GM21528 (cell line): ENCODE measurements at regions not wholly inside any gene's neighbourhood (a gene's known extent, or its start where the extent isn't known, plus 50 kb on each side); places are given as distances from the start of the nearest gene placed in this dataset.
"Not testable (repeated sequence)": the region's sequence is repeated elsewhere in the genome, so short reads cannot be mapped to it uniquely, and the experiment has no call there.

ENCODE experiments used
- ATAC-seq: cut with Tn5 transposase; IDR thresholded peaks from one replicate; pipeline ENCODE4 v1.9.1; 2021; ENCODE audit warnings: mild to moderate bottlenecking, moderate library complexity; ENCODE audit not compliant: unreplicated experiment, low FRiP score

GRCh38 chr6:67812693-67813092 lies 822.4 kb upstream of the ADGRB3 start:
- ATAC-seq = no peak

GRCh38 chr6:67812125-67812524 lies 823.0 kb upstream of the ADGRB3 start:
- ATAC-seq = no peak

GRCh38 chr6:67811239-67812037 lies 823.6 kb upstream of the ADGRB3 start:
- ATAC-seq = no peak

- not testable (repeated sequence) for ATAC-seq
Observed at GRCh38 chr6:67804808-67805207, 830.3 kb upstream of the ADGRB3 start.

GRCh38 chr6:67802771-67803170 lies 832.3 kb upstream of the ADGRB3 start:
- no peak for ATAC-seq

- no peak for ATAC-seq
Observed at GRCh38 chr6:67792996-67793395, 842.1 kb upstream of the ADGRB3 start.

GRCh38 chr6:67790569-67790968 lies 844.5 kb upstream of the ADGRB3 start:
- no peak for ATAC-seq

- not testable (repeated sequence) for ATAC-seq
Observed at GRCh38 chr6:67787119-67787518, 848.0 kb upstream of the ADGRB3 start.

GRCh38 chr6:67779876-67780275 lies 855.2 kb upstream of the ADGRB3 start:
- ATAC-seq = no peak

- ATAC-seq = no peak
Observed at GRCh38 chr6:67775333-67775732, 859.7 kb upstream of the ADGRB3 start.

- ATAC-seq = no peak
Observed at GRCh38 chr6:67768972-67769371, 866.1 kb upstream of the ADGRB3 start.

- not testable (repeated sequence) for ATAC-seq
Observed at GRCh38 chr6:67767046-67767822, 867.8 kb upstream of the ADGRB3 start.

- ATAC-seq = no peak
Observed at GRCh38 chr6:67766057-67766456, 869.0 kb upstream of the ADGRB3 start.

- ATAC-seq = no peak
Observed at GRCh38 chr6:67759001-67759400, 876.1 kb upstream of the ADGRB3 start.

GRCh38 chr6:67757465-67758033 lies 877.5 kb upstream of the ADGRB3 start:
- no peak for ATAC-seq

- no peak for ATAC-seq
Observed at GRCh38 chr6:67748521-67748920, 886.6 kb upstream of the ADGRB3 start.

- ATAC-seq = no peak
Observed at GRCh38 chr6:67736816-67737215, 898.3 kb upstream of the ADGRB3 start.

GRCh38 chr6:67736161-67736560 lies 898.9 kb upstream of the ADGRB3 start:
- ATAC-seq = no peak

GRCh38 chr6:67735623-67736022 lies 899.5 kb upstream of the ADGRB3 start:
- no peak for ATAC-seq

- ATAC-seq = no peak
Observed at GRCh38 chr6:67722861-67723261, 912.2 kb upstream of the ADGRB3 start.

- no peak for ATAC-seq
Observed at GRCh38 chr6:67717281-67717680, 917.8 kb upstream of the ADGRB3 start.
